Spleen (tissue), 7 donors: ENCODE measurements at regions not wholly inside any gene's neighbourhood (a gene's known extent, or its start where the extent isn't known, plus 50 kb on each side); places are given as distances from the start of the nearest gene placed in this dataset.

Experiments
- POLR2A ChIP-seq, 3 donors: fragments of 450-650 bp; IDR thresholded peaks; one replicate each; pipeline ENCODE4 v1.5.1; 2017; ENCODE audit warnings: antibody characterized with exemption in 3 of 3, mild to moderate bottlenecking in 1 of 3
- POLR2AphosphoS5 ChIP-seq, 3 donors: sonication (generic); formaldehyde crosslinking; IDR thresholded peaks; one replicate each; pipeline ENCODE4 v1.5.1; 2017; ENCODE audit warnings: antibody characterized with exemption in 3 of 3
- TF ChIP-seq, protein P1 (sequence below), 11 experiments: fragments of 200-600 bp in 7 of 11; fragments of 450-650 bp in 4 of 11; sonication (generic) in 4 of 11; IDR thresholded peaks in 8 of 11; conservative IDR thresholded peaks in 3 of 11; 1 replicate in 7 of 11; 2 replicates in 4 of 11; pipeline versions ENCODE4 v1.4.0 to v1.8.0; 2016 to 2021; ENCODE audit warnings: antibody characterized with exemption in 11 of 11, inconsistent platforms in 4 of 11, mild to moderate bottlenecking in 1 of 11
- donor health status: DM: no; HTN: no; CAD: no; lungs with moderate emphysema.
- donor health status: DM: no; HTN: no; CAD: no.
- donor health status: DM: no; HTN: no; CAD: no.

DNA sequence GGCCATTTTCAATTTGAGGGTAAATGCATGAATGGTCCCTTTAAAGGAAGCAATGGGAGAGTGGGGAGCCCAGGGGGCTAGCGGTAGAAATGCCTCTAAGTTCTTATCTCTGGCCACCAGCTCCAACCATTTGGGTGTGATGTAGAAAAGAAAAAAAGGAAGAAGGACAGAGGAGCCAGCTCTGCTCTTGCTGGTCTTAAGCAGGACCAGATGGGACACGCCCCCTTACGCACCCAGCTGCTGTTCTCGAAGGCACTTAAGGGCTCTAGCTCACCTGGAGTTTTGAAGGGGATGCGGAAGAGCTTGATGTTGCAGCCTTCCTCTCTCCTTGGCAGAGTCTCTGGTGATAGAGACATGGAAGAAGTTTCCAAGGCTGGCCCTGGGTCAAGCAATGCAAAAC, 59.5 kb upstream of the RNF144B start:
- TF ChIP-seq, protein P1, sequence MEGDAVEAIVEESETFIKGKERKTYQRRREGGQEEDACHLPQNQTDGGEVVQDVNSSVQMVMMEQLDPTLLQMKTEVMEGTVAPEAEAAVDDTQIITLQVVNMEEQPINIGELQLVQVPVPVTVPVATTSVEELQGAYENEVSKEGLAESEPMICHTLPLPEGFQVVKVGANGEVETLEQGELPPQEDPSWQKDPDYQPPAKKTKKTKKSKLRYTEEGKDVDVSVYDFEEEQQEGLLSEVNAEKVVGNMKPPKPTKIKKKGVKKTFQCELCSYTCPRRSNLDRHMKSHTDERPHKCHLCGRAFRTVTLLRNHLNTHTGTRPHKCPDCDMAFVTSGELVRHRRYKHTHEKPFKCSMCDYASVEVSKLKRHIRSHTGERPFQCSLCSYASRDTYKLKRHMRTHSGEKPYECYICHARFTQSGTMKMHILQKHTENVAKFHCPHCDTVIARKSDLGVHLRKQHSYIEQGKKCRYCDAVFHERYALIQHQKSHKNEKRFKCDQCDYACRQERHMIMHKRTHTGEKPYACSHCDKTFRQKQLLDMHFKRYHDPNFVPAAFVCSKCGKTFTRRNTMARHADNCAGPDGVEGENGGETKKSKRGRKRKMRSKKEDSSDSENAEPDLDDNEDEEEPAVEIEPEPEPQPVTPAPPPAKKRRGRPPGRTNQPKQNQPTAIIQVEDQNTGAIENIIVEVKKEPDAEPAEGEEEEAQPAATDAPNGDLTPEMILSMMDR (IDR thresholded peaks at IDR 0.05 in 8 of 11, conservative IDR thresholded peaks at IDR 0.05 in 3 of 11) = no peak
- TF ChIP-seq POLR2A (IDR thresholded peaks at IDR 0.05) (no peak), POLR2AphosphoS5 (IDR thresholded peaks at IDR 0.05) (peak in 1 of 3 donors; percentile 79)
